ENCODE measurements at regions not wholly inside any gene's neighbourhood (a gene's known extent, or its start where the extent isn't known, plus 50 kb on each side); places are given as distances from the start of the nearest gene placed in this dataset.

DNA sequence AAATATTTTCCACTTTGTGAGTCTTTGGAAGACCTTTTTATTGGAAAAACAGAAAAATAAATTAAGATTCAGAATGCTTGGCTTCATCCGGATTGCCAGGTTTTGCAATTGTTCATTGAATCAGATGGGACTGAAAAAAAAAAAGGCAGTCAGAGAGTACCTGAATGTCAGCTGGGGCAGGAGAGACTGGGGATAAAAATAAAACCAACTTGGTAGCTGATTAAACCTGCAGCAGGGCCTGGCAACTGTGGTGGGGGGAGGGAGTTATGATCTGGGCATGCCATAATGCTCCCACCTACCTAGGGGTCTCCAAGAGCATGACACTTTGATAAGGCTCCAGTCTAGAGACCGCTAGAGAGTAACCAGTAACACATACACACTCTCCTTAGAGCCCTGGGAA lies 454.4 kb downstream of the DTWD2 start:
- no peaks in the 10 kb centered on the region for H3K36me3 Mint-ChIP-seq (ENCODE audit: insufficient read depth in 1 of 3, low read depth in 3 of 3)
- no peaks in the 10 kb centered on the region for H3K4me1 ChIP-seq (ENCODE audit: insufficient read depth, low read length)
- H2BK5ac ChIP-seq (ENCODE audit: insufficient read length, low read length) = no peak overlapping the region
- no peak overlapping the region for H3K27ac ChIP-seq (ENCODE audit: insufficient read length, low read depth, low read length)
- H2AFZ ChIP-seq (ENCODE audit: low read length) = no peak overlapping the region
- WGBS (ENCODE audit: extremely low coverage, insufficient read length, low lambda C conversion rate) = no CpG with 5 or more reads among the region's 2 CpGs
- no peaks in the 10 kb centered on the region for H3K23me2 ChIP-seq (ENCODE audit: insufficient read length, low read depth, low read length, poor library complexity, severe bottlenecking)
- TF ChIP-seq, protein P1, sequence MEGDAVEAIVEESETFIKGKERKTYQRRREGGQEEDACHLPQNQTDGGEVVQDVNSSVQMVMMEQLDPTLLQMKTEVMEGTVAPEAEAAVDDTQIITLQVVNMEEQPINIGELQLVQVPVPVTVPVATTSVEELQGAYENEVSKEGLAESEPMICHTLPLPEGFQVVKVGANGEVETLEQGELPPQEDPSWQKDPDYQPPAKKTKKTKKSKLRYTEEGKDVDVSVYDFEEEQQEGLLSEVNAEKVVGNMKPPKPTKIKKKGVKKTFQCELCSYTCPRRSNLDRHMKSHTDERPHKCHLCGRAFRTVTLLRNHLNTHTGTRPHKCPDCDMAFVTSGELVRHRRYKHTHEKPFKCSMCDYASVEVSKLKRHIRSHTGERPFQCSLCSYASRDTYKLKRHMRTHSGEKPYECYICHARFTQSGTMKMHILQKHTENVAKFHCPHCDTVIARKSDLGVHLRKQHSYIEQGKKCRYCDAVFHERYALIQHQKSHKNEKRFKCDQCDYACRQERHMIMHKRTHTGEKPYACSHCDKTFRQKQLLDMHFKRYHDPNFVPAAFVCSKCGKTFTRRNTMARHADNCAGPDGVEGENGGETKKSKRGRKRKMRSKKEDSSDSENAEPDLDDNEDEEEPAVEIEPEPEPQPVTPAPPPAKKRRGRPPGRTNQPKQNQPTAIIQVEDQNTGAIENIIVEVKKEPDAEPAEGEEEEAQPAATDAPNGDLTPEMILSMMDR (conservative IDR thresholded peaks at IDR 0.05) = no peak
- H4K91ac ChIP-seq (ENCODE audit: insufficient read length, low read depth, low read length) = no peak overlapping the region
- peaks cover 14 to 15% of the 10 kb centered on the region in 2 experiments for H3K4me1 Mint-ChIP-seq
- no peak overlapping the region for H3K4me2 ChIP-seq (ENCODE audit: insufficient read depth, insufficient read length, low read length)
- H3K4me3 Mint-ChIP-seq = no peak overlapping the region
- no peak overlapping the region for H3K56ac ChIP-seq (ENCODE audit: insufficient read length, low read depth, low read length)
- no peaks in the 10 kb centered on the region for H3K79me2 ChIP-seq (ENCODE audit: insufficient read depth, low read length)
- H4K20me1 ChIP-seq (ENCODE audit: control insufficient read depth, insufficient read depth, insufficient read length) = no peaks in the 10 kb centered on the region
- DNase-seq = no peak
- H3K9ac ChIP-seq (ENCODE audit: extremely low read depth, insufficient read length, low read length) = no peak overlapping the region
- H4K8ac ChIP-seq (replicated peaks; ENCODE audit: insufficient read length, low read depth, low read length) = no peak overlapping the region
- H4K5ac ChIP-seq (ENCODE audit: insufficient read length, low read depth, low read length) = no peak overlapping the region
- H3K27ac Mint-ChIP-seq = no peak overlapping the region
- H2BK20ac ChIP-seq (ENCODE audit: low read depth, low read length, poor library complexity, severe bottlenecking) = no peak overlapping the region
- H3K18ac ChIP-seq (ENCODE audit: insufficient read length, low read depth, low read length) = no peak overlapping the region
- no peak overlapping the region for H2BK12ac ChIP-seq (ENCODE audit: insufficient read length, low read depth, low read length)
- H3K27me3 Mint-ChIP-seq (ENCODE audit: low read depth) = no peaks in the 10 kb centered on the region; the same call in 1 of the 2 replicates
- H2AK5ac ChIP-seq (ENCODE audit: insufficient read length, low read length) = no peak overlapping the region
- H3K9me3 Mint-ChIP-seq = peaks cover 0 to 5% of the 10 kb centered on the region in 2 experiments; a peak in 3 of 5 replicates
- H3K23ac ChIP-seq (ENCODE audit: insufficient read length, low read depth, low read length) = no peak overlapping the region
- H3T11ph ChIP-seq (ENCODE audit: low read length) = no peak overlapping the region
- H3K27me3 ChIP-seq (ENCODE audit: insufficient read depth, low read length) = no peaks in the 10 kb centered on the region
- H3K9me3 ChIP-seq (ENCODE audit: control insufficient read depth, low read depth, low read length) = no peaks in the 10 kb centered on the region
- H3K14ac ChIP-seq (ENCODE audit: insufficient read depth, low read length) = no peak overlapping the region
- H3K4ac ChIP-seq (ENCODE audit: low read depth, low read length) = no peak overlapping the region
- H2BK120ac ChIP-seq (ENCODE audit: low read depth, low read length, poor library complexity, severe bottlenecking) = no peak overlapping the region
- no peak overlapping the region for H2BK15ac ChIP-seq (ENCODE audit: low read depth, low read length)
- H3K79me1 ChIP-seq (ENCODE audit: insufficient read depth, low read depth, low read length, poor library complexity, severe bottlenecking) = no peaks in the 10 kb centered on the region
